PC-3 (cell line): ENCODE measurements at regions not wholly inside any gene's neighbourhood (a gene's known extent, or its start where the extent isn't known, plus 50 kb on each side); places are given as distances from the start of the nearest gene placed in this dataset.

Experiments
- CTCF ChIP-seq: fragments of 300-600 bp; sonication (generic); conservative IDR thresholded peaks from 2 replicates; pipeline ENCODE4 v1.5.1; 2017; ENCODE audit warnings: antibody characterized with exemption, low read depth, mild to moderate bottlenecking, low read length
- EZH2 ChIP-seq: fragments of 300-600 bp; sonication (generic); IDR thresholded peaks from one replicate; pipeline ENCODE4 v1.6.1; 2017; ENCODE audit warnings: antibody characterized with exemption, mild to moderate bottlenecking, low read length; ENCODE audit not compliant: unreplicated experiment

- TF ChIP-seq CTCF (peak; percentile 57), EZH2 (no peak)
Measured at GRCh38 chr15:35912196-35912595, 366.2 kb upstream of the DPH6 start.
